ENCODE measurements at regions not wholly inside any gene's neighbourhood (a gene's known extent, or its start where the extent isn't known, plus 50 kb on each side); places are given as distances from the start of the nearest gene placed in this dataset.

GRCh38 chr12:88970740-88971139 lies 381.6 kb downstream of the DUSP6 start:
- no peak for TF ChIP-seq POLR2A (IDR thresholded peaks at IDR 0.05)
- TF ChIP-seq CTCF (IDR thresholded peaks at IDR 0.05) = no peak
